Inflammatory macrophage treated with lipopolysaccharide for 1 hour (primary cell): ENCODE measurements at regions not wholly inside any gene's neighbourhood (a gene's known extent, or its start where the extent isn't known, plus 50 kb on each side); places are given as distances from the start of the nearest gene placed in this dataset.
"Not testable (repeated sequence)": the region's sequence is repeated elsewhere in the genome, so short reads cannot be mapped to it uniquely, and the experiment has no call there.

Source experiments
- DNase-seq, 2 donors: peaks; one replicate each; pipeline ENCODE4 v3.0.0-alpha.2; 2020 to 2022

DNA sequence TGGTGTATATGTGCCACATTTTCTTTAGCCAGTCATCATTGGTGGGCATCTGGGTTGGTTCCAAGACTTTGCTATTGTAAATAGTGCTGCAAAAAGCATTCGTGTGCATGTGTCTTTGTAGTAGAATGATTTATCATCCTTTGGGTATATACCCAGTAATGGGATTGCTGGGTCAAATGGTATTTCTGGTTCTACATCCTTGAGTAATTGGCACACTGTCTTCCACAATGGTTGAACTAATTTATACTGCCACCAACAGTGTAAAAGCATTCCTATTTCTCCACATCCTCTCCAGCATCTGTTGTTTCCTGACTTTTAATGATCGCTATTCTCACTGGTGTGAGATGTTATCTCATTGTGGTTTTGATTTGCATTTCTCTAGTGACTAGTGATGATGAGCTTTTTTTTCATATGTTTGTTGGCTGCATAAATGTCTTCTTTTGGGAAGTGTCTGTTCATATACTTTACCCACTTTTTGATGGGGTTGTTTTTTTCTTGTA lies 264.6 kb upstream of the ETAA1 start:
- not testable (repeated sequence) for DNase-seq

- no peak for DNase-seq
Observed at GRCh38 chr2:67135208-67135607, 261.9 kb upstream of the ETAA1 start.

GRCh38 chr2:67137699-67138098 lies 259.4 kb upstream of the ETAA1 start:
- DNase-seq = no peak

DNA sequence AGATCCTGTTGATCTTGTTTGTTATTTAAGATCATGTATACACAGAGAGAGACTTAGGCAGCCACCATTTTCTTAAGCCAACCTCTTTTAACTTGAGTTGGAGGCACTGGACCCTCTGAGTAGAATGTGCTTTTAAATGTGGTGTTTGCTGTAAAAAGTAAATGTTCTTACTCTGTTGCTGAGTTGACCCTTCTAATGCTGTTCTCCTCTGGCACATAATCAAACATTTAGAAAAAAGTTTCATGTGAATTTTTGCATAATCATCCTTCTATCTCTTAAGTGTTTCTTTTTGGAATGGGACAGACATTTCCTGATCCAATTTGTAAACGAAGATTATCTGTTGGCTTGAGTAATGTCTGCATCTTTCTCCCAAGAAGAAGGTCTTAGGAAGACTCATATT lies 255.1 kb upstream of the ETAA1 start:
- DNase-seq = no peak

GRCh38 chr2:67142741-67143140 lies 254.4 kb upstream of the ETAA1 start:
- DNase-seq = no peak

GRCh38 chr2:67145851-67146250 lies 251.3 kb upstream of the ETAA1 start:
- no peak for DNase-seq

DNA sequence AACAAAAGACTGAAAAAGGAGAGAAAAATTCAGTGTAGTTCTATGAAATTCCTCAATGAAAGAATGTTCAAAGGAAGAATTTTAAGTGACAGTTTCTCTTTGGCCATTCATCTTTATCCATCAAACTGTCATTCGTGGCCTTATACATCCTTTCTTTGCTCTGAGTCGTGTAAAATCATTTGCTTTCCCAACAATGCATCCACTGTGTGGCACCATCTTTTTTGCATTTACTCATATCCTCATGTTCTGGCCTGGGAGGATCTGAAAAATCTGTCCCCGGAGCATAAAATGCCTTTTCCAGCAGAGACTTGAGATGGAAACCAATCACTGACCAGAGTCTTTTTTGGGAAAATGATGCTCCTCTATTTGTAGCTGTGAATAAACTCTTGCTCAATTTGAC lies 240.3 kb upstream of the ETAA1 start:
- DNase-seq = no peak

DNA sequence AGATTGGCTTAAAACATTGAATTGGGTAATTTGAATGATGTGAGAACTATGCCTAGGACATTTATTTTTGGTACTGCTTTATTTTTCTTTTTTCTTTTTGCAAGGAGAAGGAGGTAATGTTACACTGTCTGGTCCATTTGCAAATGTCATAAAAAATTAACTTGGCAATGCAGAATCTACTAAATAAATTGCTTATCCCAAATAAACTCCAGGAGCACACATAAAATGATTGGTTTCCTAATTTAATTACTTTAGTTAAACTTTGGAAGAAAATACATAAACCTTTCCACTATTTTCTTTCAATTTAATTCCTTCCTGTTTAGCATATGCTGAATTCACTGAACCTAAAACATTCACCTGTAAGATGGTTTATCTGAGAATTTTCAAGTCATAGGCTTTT lies 238.4 kb upstream of the ETAA1 start:
- DNase-seq = no peak

DNA sequence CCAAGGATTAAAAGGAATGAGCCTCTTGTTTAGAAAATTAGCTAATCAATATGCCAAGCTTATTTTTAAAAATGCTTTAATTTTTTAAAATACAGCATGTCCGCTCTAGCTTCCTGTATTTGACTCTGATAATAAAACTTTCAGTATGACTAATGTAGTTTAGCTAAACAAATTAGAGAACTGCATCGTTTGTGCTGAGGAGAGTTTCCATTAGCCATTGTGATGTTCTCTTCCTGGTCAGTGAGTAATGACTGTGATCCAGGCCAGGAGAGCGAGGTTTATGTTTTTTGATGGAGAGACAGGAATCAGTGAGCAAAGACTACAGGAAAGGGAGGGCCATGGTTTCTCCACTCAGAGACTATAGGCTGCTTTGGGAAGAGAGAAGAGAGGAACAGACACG lies 237.2 kb upstream of the ETAA1 start:
- no peak for DNase-seq

- DNase-seq = no peak
Observed at GRCh38 chr2:67164771-67165522, 232.2 kb upstream of the ETAA1 start.

DNA sequence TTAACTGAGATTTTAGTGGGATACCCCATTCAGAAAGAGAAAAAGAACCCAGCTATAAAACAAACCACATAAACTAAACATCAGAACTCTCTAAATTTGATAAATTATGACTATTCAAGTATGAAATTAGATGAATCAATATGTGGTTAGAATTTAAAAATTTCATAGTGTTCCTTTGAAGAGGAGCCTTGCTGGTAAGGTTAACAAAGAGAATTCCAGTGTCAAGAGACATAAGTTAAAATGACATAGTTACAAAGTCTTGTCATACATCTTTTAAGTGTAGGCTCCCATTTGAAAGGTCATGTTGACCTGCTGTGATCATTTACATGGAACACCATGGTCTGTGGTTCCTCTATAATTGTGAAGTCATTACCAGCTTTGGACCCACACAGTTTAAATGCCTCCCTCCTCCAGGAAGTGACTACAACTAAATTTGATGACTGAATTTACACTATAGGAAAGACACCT lies 231.6 kb upstream of the ETAA1 start:
- no peak for DNase-seq

- not testable (repeated sequence) for DNase-seq
Observed at GRCh38 chr2:67166511-67166910, 230.6 kb upstream of the ETAA1 start.

DNA sequence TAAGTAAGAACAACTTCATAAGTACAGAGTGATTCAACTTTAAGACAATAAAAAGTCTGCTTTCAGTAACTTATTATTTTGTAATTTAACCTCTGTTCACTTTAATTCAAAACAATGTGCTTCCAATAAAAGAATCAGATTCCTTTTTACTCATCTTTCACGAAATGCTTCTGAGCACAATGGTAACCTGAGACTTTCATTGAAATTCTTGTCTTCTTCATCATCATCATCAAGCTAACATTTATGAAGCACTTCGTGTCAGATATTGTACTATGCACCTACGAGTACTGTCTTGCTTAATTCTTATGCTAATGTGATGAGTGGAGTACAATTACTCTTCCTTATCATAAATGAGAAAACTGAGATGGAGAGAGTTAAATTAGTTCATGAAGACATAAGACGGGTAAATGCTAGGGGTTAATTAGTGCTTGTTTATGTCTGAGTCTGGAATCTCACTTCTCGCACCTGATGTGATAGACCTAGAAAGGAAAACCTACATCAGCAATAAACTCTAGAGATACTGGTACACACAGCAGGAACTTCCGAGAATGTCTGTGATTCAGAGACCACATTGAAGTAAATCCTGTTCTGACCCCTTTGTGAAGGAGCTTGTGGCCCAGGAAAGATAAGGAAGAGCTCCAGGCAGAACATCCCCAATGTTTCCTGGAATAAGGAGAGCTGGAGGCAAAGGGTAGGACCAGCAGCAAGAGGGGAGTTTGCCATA lies 227.6 kb upstream of the ETAA1 start:
- DNase-seq = no peak

DNA sequence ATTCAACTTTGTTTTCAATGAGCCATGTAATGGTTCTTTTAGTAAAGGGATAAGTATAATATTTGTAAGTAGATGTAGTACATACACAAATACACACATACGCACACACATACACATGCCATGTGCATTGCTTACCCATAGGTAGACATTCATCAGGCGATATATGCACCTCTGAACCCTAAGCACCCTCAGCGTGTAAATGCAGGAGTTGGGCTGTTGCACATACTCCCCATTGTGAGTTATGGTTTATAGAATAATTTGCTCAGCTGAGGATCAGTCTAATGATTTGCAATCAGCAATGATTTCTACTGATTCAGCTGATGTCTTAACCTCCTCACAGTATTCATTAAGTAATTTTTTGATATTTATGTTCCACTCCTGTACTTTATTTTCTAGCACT lies 217.6 kb upstream of the ETAA1 start:
- DNase-seq = no peak

DNA sequence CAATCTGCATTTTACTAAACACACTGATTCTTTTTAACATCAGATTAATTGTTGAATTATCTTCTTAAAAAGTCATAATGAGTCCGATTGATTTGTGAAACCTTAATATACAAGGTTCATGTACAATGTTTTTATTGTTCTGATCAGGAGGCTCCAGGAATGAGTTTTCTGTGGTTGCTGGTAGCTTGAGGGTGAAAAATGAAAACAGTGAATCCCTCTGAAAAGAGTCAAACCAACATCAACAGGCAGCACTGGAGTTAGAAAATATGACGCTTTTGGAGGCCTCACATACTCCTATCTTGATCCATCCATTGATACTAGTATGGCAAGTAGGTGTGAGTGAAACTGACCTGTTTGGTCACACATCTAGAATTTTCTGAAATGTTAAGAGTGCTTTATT lies 216.3 kb upstream of the ETAA1 start:
- no peak for DNase-seq

DNA sequence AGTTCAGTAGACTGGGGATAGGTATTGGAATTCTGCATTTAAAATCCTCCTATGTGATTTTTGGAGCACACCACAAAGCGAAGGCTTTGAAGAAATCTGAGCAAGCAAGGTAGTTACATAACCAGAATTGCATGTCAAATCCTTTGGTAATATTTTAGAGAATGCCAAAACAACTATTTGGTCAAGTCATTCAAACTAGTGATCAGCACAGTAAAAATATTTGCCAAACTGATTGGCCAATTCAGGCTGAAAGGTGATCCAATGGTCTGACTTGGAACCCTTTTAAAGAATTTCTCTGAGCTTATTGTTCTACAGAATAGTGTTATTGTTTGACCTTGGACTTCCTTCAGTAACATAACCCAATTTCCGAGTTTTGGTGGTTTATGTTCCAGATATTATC lies 214.2 kb upstream of the ETAA1 start:
- DNase-seq = no peak

DNA sequence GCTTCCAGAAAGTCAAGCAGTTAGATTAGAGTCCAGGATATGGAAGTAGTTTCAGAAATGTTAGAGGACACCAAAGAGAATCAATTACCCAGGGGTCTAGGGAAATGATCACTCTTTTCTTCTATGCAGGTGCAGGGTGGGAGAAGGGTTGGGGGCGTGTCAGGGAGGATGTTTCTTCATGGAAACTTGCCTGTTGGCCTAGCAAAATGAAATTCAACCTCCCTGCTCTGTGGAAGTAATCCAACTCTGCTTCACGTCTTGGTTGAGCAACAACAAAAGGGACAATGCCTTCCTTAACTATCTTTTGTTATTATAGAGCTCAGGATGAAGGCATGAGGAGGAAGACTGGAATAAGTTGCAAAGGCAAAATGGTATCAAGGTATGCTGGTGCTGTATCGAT lies 210.8 kb upstream of the ETAA1 start:
- DNase-seq = no peak

GRCh38 chr2:67186871-67187270 lies 210.3 kb upstream of the ETAA1 start:
- DNase-seq = no peak

- DNase-seq = not testable (repeated sequence)
Observed at GRCh38 chr2:67195327-67195726, 201.8 kb upstream of the ETAA1 start.

DNA sequence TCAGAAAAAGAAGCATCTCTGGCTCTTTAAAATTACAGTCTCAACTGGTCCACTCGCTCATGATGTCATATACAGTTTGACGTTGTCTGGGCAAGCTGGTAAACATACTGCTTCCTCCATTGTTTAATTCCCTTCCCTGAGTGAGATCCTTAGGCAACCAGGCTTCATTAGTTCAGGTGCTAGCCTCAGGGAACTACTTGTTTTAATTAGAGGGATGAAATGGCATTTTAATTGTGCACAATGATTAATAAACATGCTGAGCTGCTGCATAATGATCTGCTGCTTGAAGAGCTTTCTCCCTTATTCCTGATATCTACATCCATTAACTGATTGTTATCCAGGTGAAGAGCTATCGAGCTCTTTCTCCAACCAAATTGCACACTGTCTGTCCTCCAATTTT lies 195.6 kb upstream of the ETAA1 start:
- no peak for DNase-seq

- no peak for DNase-seq
Observed at GRCh38 chr2:67204349-67204748, 192.8 kb upstream of the ETAA1 start.

GRCh38 chr2:67208887-67209500 lies 188.1 kb upstream of the ETAA1 start:
- DNase-seq = no peak

DNA sequence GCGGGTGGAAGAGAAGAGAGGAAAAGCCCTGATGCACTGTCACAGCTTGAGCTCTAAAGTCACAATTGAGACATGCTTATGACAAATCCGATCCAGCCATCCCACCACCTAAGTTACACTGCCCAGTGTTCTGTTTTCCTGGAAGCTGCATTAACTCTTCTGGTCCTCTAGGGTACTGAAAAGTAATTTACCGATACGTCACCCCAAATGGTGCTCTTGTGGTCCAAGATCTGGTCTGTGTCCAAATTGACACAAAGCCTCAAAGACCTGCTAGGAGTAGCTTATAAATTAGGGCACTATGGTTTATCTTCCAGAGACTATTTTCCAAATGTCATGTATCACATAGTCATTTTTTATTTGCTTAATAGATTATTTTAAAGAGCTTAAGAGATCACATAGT lies 186.7 kb upstream of the ETAA1 start:
- no peak for DNase-seq

DNA sequence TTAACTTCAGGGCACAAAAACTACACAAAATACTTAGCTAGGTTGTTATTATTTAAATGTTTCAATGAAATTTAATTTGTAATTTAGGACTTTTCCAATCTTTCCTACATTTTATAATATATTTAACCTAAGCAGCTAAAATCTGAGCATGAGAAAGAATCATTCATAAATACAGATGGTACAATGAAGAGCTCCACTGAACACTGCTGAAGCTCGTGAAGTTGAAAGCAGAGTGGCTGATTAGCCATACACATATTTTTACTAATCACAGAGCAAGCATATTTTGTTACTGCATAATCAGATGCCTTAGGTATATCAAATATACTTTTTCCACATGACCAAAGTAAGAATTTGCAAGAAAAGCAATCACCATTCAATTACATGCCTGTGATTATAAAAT lies 184.9 kb upstream of the ETAA1 start:
- DNase-seq = no peak
